Uterus (tissue), 3 donors: ENCODE measurements at regions not wholly inside any gene's neighbourhood (a gene's known extent, or its start where the extent isn't known, plus 50 kb on each side); places are given as distances from the start of the nearest gene placed in this dataset.

Experiments
- DNase-seq, 2 donors: peaks; one replicate each; pipeline ENCODE4 v3.0.0-alpha.2; 2019 to 2020
- H3K27ac ChIP-seq, 2 donors: fragments of 200-600 bp; sonication (generic); 1 replicate in 1 of 2; 2 replicates in 1 of 2; pipeline ENCODE4 v1.5.1; 2016 to 2018
- H3K27me3 ChIP-seq, 2 donors: fragments of 200-600 bp; sonication (generic); one replicate each; pipeline ENCODE4 v1.5.1; 2018 to 2019; ENCODE audit warnings: control low read depth in 1 of 2
- H3K36me3 ChIP-seq, 2 donors: fragments of 200-600 bp; sonication (generic); one replicate each; pipeline ENCODE4 v1.5.1; 2019; ENCODE audit warnings: control low read depth in 1 of 2
- H3K4me1 ChIP-seq, 2 donors: fragments of 200-600 bp; sonication (generic); one replicate each; pipeline ENCODE4 v1.5.1; 2018 to 2019; ENCODE audit warnings: control low read depth in 1 of 2
- H3K4me3 ChIP-seq, 2 donors: fragments of 200-600 bp; sonication (generic); 1 replicate in 1 of 2; 2 replicates in 1 of 2; pipeline ENCODE4 v1.5.1; 2018 to 2019; ENCODE audit warnings: mild to moderate bottlenecking in 1 of 2
- H3K9me3 ChIP-seq, 2 donors: fragments of 200-600 bp; sonication (generic); one replicate each; pipeline ENCODE4 v1.5.1; 2019; ENCODE audit warnings: control low read depth in 1 of 2
- CTCF ChIP-seq, 4 experiments: fragments of 200-600 bp in 2 of 4; fragments of 450-650 bp in 2 of 4; sonication (generic) in 2 of 4; IDR thresholded peaks; one replicate each; pipeline ENCODE4 v1.5.1; 2016 to 2019; ENCODE audit warnings: antibody characterized with exemption in 4 of 4, mild to moderate bottlenecking in 2 of 4, moderate library complexity in 1 of 4
- POLR2A ChIP-seq, 2 donors: fragments of 450-650 bp; IDR thresholded peaks; one replicate each; pipeline ENCODE4 v1.6.1; 2016; ENCODE audit warnings: antibody characterized with exemption in 2 of 2, mild to moderate bottlenecking in 1 of 2, moderate library complexity in 1 of 2
- intact Hi-C: fragments of 100-400 bp; cut with DNase I; formaldehyde crosslinking; loops from one replicate; pipeline ENCODE4 v1.15.1; 2023; ENCODE audit warnings: low total_unique reads
- donor health status: DM: yes; HTN: yes; CAD: no.

GRCh38 chr10:78438907-78439809, 405.5 kb downstream of the RPS24 start:
- no peaks in the 10 kb centered on the region for H3K27me3 ChIP-seq
- no peaks in the 10 kb centered on the region for H3K9me3 ChIP-seq
- DNase-seq, result no peak
- peaks cover 7 to 17% of the 10 kb centered on the region in 2 donors for H3K4me1 ChIP-seq
- H3K27ac ChIP-seq, result no peak overlapping the region
- no peaks in the 10 kb centered on the region for H3K36me3 ChIP-seq
- TF ChIP-seq CTCF (IDR thresholded peaks at IDR 0.05), result no peak
- no peak for TF ChIP-seq POLR2A (IDR thresholded peaks at IDR 0.05)
- no peak overlapping the region for H3K4me3 ChIP-seq
- intact Hi-C loops, result no loop called here

GRCh38 chr10:78441010-78441409, 407.3 kb downstream of the RPS24 start:
- no peak overlapping the region for H3K27ac ChIP-seq
- H3K36me3 ChIP-seq, result no peaks in the 10 kb centered on the region
- H3K4me1 ChIP-seq, result peaks cover 4 to 7% of the 10 kb centered on the region in 2 donors
- no peak overlapping the region for H3K4me3 ChIP-seq
- no peaks in the 10 kb centered on the region for H3K27me3 ChIP-seq
- DNase-seq, result no peak
- intact Hi-C loops, result no loop called here
- no peak for TF ChIP-seq CTCF (IDR thresholded peaks at IDR 0.05)
- TF ChIP-seq POLR2A (IDR thresholded peaks at IDR 0.05), result no peak
- H3K9me3 ChIP-seq, result no peaks in the 10 kb centered on the region

GRCh38 chr10:78441694-78442093, 408.0 kb downstream of the RPS24 start:
- H3K9me3 ChIP-seq, result no peaks in the 10 kb centered on the region
- no peak overlapping the region for H3K4me3 ChIP-seq
- TF ChIP-seq POLR2A (IDR thresholded peaks at IDR 0.05), result no peak
- no peak for TF ChIP-seq CTCF (IDR thresholded peaks at IDR 0.05)
- H3K27ac ChIP-seq, result no peak overlapping the region
- H3K27me3 ChIP-seq, result no peaks in the 10 kb centered on the region
- intact Hi-C loops, result no loop called here
- H3K4me1 ChIP-seq, result peaks cover 0 to 7% of the 10 kb centered on the region in 2 donors
- no peaks in the 10 kb centered on the region for H3K36me3 ChIP-seq
- DNase-seq, result no peak

- Histone ChIP-seq H3K4me3 (no peak overlapping the region), H3K9me3 (no peaks in the 10 kb centered on the region), H3K36me3 (no peaks in the 10 kb centered on the region), H3K27ac (no peak overlapping the region), H3K27me3 (no peaks in the 10 kb centered on the region), H3K4me1 (no peaks in the 10 kb centered on the region)
- intact Hi-C loops, result no loop called here
- no peak for DNase-seq
- TF ChIP-seq POLR2A (IDR thresholded peaks at IDR 0.05), result no peak
- no peak for TF ChIP-seq CTCF (IDR thresholded peaks at IDR 0.05)
Measured at GRCh38 chr10:78442836-78443550, 409.3 kb downstream of the RPS24 start.
